H4 (cell line): ENCODE measurements at regions not wholly inside any gene's neighbourhood (a gene's known extent, or its start where the extent isn't known, plus 50 kb on each side); places are given as distances from the start of the nearest gene placed in this dataset.
A peak's percentile ranks its signal among the peaks of the same experiment; 100 is the strongest.

Experiments used
- DNase-seq: peaks from one replicate; pipeline ENCODE4 v3.0.0-alpha.2; 2015; ENCODE audit warnings: low spot score

- no peak for DNase-seq
These were observed 511.2 kb downstream of the SOX11 start for GRCh38 chr2:6203291-6203959.

DNA sequence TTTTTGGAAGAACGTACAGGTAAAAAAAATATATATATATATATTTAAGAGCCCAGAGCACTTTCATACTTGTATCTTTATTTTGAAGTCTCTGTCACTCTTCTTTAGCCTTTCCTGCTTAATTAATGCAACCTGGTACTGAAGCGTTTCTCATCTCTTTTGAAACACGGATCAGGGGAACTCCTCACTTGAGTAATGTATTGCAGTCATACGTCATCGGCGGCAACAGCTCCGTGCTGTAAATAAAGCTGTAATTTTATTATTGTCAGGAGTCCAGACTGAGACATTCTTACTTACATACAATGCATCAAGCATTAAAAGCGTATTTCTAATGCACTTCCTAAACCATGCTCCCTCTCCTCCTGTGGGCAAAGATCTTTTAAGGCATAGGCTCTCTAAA, 514.7 kb downstream of the SOX11 start:
- DNase-seq = no peak

DNA sequence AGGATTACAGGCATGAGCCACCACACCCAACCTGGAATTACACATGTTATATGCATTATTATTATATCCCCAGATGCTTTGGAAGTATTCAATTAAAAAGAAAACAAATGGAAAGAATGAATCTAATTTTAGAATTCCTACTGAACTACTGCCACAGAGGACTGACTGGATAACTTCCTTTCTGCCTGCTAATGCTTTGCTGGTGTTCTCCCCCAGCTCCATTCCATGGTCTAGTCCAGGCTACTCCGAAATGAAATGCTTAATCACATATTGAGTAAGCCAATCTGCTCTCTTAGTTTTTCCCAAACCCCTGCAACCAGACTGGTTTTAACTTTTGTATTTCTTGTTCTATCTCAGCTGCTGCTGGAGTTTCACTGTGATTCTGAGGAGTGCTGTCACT, 519.1 kb downstream of the SOX11 start:
- no peak for DNase-seq

GRCh38 chr2:6212491-6212890, 520.3 kb downstream of the SOX11 start:
- no peak for DNase-seq

GRCh38 chr2:6213056-6213780, 521.0 kb downstream of the SOX11 start:
- DNase-seq = no peak

- no peak for DNase-seq
These were observed 522.3 kb downstream of the SOX11 start for GRCh38 chr2:6214471-6214870.

DNA sequence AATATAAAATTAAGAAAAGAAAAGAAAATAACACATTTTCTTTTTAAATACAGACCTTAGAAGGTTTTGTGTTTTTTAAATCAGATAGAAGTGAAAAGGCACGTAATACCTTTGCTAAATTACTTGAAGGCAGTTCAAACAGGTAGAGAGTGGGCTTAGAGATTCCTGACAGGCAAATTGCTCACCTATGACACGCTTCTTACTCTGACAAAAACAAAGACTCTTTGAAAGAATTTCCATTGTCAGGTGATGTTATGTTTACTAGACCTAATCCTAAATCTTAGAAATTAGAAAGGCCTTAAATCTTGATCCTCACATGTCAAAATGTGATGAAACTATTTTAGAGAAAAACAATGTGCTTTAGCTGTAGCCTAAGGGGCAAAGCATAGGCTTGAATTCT, 522.9 kb downstream of the SOX11 start:
- DNase-seq = no peak

DNA sequence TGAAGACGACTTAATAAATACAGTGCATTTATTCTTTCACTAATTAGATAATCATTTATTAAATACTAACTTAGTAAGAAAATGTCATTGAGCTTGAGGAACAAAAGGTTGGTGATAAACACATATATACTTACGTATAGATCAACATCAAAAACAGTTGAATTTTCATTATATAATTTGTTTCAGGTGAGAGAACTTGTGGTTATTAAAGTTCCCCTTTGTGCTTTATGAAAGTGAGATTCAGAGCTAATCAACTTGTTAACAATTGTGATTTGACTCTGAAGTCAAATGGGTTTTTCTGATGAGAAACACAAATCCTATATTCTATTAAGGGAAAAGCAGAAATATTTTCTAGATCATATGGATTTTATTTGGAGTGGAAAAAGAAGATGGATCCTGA, 524.0 kb downstream of the SOX11 start:
- DNase-seq = no peak

- DNase-seq = no peak
These were observed 526.7 kb downstream of the SOX11 start for GRCh38 chr2:6218926-6219325.

GRCh38 chr2:6219906-6220305, 527.7 kb downstream of the SOX11 start:
- DNase-seq = no peak

- no peak for DNase-seq
These were observed 530.1 kb downstream of the SOX11 start for GRCh38 chr2:6222296-6222695.

DNA sequence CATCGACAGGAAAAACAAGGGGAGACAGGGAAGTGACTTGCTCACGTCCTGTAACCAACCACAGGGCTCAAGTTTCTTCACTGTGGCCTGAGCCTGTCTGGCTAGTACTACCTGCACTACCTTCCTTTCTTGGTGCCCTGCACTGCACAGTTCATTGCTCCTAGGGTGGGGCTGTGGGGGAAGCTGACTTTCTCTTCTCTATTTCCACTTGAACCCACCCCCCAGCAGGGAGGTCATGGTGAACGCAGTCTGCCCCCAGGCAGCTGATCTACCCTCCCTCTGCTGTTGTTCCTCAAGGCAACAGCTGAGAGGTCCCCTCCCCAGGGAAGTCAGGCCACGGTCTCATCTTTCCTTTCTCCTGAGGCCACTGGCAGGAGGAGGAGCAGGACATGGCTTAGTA, 532.1 kb downstream of the SOX11 start:
- DNase-seq = no peak

- no peak for DNase-seq
These were observed 536.1 kb downstream of the SOX11 start for GRCh38 chr2:6228251-6228650.

- peak; percentile 6 for DNase-seq
These were observed 539.0 kb downstream of the SOX11 start for GRCh38 chr2:6231166-6231565.

DNA sequence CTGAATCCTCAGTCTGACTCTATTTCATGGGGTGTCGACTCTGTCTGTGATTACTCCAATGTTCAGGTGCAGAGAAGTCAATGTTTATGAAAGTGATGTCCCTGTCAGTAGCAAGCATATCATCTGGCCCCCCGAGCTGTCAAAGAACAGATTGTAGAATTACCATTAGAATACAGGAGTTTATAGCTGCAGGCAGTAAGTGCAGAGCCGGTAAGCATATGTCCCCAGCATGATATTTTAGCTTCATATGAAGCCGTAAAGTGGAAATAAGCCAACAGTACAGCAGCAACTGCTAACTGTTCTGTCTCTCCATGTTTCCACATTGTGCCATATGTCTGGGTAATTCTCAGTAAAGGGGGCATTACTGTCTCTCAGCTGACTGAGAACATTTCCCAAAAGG, 541.8 kb downstream of the SOX11 start:
- DNase-seq = no peak

- no peak for DNase-seq
These were observed 542.5 kb downstream of the SOX11 start for GRCh38 chr2:6234702-6235101.

- DNase-seq = no peak
These were observed 544.1 kb downstream of the SOX11 start for GRCh38 chr2:6236317-6236716.

GRCh38 chr2:6237039-6237660, 545.0 kb downstream of the SOX11 start:
- DNase-seq = no peak

- DNase-seq = no peak
These were observed 557.4 kb downstream of the SOX11 start for GRCh38 chr2:6249557-6249956.

DNA sequence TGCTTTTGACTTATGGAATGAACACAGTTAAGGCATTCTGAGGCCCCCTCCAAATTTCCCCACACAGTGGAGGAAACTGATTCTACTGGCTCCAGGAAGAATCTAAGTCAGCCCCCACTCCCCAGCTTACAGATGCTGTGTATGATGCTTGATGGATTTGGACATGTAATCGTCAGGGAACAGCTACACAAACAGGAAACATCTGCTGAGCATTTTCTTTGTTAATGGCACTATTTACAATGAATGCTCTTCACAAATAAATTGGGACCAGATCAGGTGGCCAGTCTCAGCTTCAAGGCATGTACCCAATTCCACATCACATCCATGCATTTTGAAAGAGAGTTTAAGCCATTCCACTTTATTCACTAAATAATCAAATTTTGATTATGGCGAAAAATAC, 562.3 kb downstream of the SOX11 start:
- no peak for DNase-seq

- no peak for DNase-seq
These were observed 572.0 kb downstream of the SOX11 start for GRCh38 chr2:6264198-6264597.

GRCh38 chr2:6281524-6281923, 584.2 kb downstream of the CMPK2 start:
- no peak for DNase-seq

GRCh38 chr2:6283259-6283658, 582.4 kb downstream of the CMPK2 start:
- DNase-seq = no peak
